ENCODE measurements at regions not wholly inside any gene's neighbourhood (a gene's known extent, or its start where the extent isn't known, plus 50 kb on each side); places are given as distances from the start of the nearest gene placed in this dataset.

- TF ChIP-seq CTCF (IDR thresholded peaks at IDR 0.05; ENCODE audit: insufficient read depth, low read depth, low read length, missing control alignments): no peak
- DNase-seq (ENCODE audit: low read depth): peak; percentile 37
These were observed 1058.8 kb downstream of the NLGN4Y start for GRCh38 chrY:15583111-15583510.

GRCh38 chrY:15592957-15593356, 1068.6 kb downstream of the NLGN4Y start:
- no peak overlapping the region for H3K4me3 ChIP-seq (ENCODE audit: low read length)
- no peak for DNase-seq (ENCODE audit: low read depth)
- no peak for TF ChIP-seq CTCF (IDR thresholded peaks at IDR 0.05; ENCODE audit: insufficient read depth, low read depth, low read length, missing control alignments)

More at GRCh38 chrY:15583111-15583510, 1058.8 kb downstream of the NLGN4Y start:
- H3K4me3 ChIP-seq (ENCODE audit: low read length): no peak overlapping the region

- DNase-seq (ENCODE audit: low read depth): peak; percentile 79
- TF ChIP-seq CTCF (IDR thresholded peaks at IDR 0.05; ENCODE audit: insufficient read depth, low read depth, low read length, missing control alignments): no peak
These were observed 1069.3 kb downstream of the NLGN4Y start for GRCh38 chrY:15593476-15594160.

GRCh38 chrY:15594179-15594578, 1069.8 kb downstream of the NLGN4Y start:
- no peak for DNase-seq (ENCODE audit: low read depth)
- TF ChIP-seq CTCF (IDR thresholded peaks at IDR 0.05; ENCODE audit: insufficient read depth, low read depth, low read length, missing control alignments): no peak
- H3K4me3 ChIP-seq (ENCODE audit: low read length): no peak overlapping the region

More at GRCh38 chrY:15593476-15594160, 1069.3 kb downstream of the NLGN4Y start:
- no peak overlapping the region for H3K4me3 ChIP-seq (ENCODE audit: low read length)

GRCh38 chrY:15600565-15600964, 1076.2 kb downstream of the NLGN4Y start:
- no peak overlapping the region for H3K4me3 ChIP-seq (ENCODE audit: low read length)
- TF ChIP-seq CTCF (IDR thresholded peaks at IDR 0.05; ENCODE audit: insufficient read depth, low read depth, low read length, missing control alignments): no peak
- no peak for DNase-seq (ENCODE audit: low read depth)

- TF ChIP-seq CTCF (IDR thresholded peaks at IDR 0.05; ENCODE audit: insufficient read depth, low read depth, low read length, missing control alignments): no peak
- peak; percentile 86 for DNase-seq (ENCODE audit: low read depth)
- H3K4me3 ChIP-seq (ENCODE audit: low read length): no peak overlapping the region
These were observed 1100.0 kb downstream of the NLGN4Y start for GRCh38 chrY:15624370-15624769.

DNA sequence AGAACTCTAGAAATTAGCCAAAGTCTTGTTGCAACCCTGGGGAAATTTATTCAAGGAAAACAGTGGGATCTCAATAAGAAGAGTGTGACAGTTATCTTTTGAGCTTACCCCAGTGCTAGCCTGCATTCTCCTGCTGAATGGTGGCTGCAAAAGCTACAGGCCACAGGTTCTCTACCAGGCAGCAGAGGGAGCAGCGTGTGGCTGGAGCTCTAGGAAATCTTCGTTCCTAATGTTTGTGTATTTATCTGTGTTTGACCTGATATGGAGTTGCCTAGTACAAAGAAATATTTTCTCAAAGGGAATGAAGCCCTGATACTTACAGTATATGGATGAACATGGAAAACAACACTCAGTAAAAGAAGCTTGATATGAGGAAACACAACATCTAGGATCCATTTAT, 1100.6 kb downstream of the NLGN4Y start:
- TF ChIP-seq CTCF (IDR thresholded peaks at IDR 0.05; ENCODE audit: insufficient read depth, low read depth, low read length, missing control alignments): peak; percentile 21
- no peak overlapping the region for H3K4me3 ChIP-seq (ENCODE audit: low read length)
- peak; percentile 2 for DNase-seq (ENCODE audit: low read depth)
